SU-DHL-6 (cell line): ENCODE measurements at regions not wholly inside any gene's neighbourhood (a gene's known extent, or its start where the extent isn't known, plus 50 kb on each side); places are given as distances from the start of the nearest gene placed in this dataset.

Experiments used
- H2AFZ ChIP-seq: fragments of 200-600 bp; sonication (generic); 2 replicates; pipeline ENCODE4 v1.6.1; 2014; ENCODE audit warnings: low read depth, mild to moderate bottlenecking, moderate library complexity, mixed read lengths, antibody characterized with exemption, low read length; ENCODE audit not compliant: severe bottlenecking
- H3F3A ChIP-seq: fragments of 200-600 bp; shearing (Covaris generic); 2 replicates; pipeline ENCODE4 v1.6.0; 2016; ENCODE audit warnings: antibody characterized with exemption, mild to moderate bottlenecking; ENCODE audit not compliant: insufficient read depth
- H3K27ac ChIP-seq: fragments of 200-600 bp; sonication (generic); 2 replicates; pipeline ENCODE4 v1.5.1; 2016; ENCODE audit warnings: low read depth, mild to moderate bottlenecking, low read length, moderate library complexity, mixed read lengths
- H3K27me3 ChIP-seq: fragments of 200-600 bp; sonication (generic), shearing (Covaris generic); 2 replicates; pipeline ENCODE4 v1.6.0; 2014; ENCODE audit warnings: mild to moderate bottlenecking, low read length
- H3K36me3 ChIP-seq: fragments of 200-600 bp; sonication (generic); 2 replicates; pipeline ENCODE4 v1.6.1; 2014; ENCODE audit warnings: mild to moderate bottlenecking, low read length, mixed read lengths
- H3K4me2 ChIP-seq: fragments of 300-600, 200-600 bp; shearing (Covaris generic), sonication (generic); 2 replicates; pipeline ENCODE4 v1.6.0; 2014; ENCODE audit warnings: low read length, low read depth, mild to moderate bottlenecking; ENCODE audit not compliant: poor library complexity, severe bottlenecking
- H3K4me3 ChIP-seq: fragments of 200-600 bp; sonication (generic); 2 replicates; pipeline ENCODE4 v1.5.1; 2014; ENCODE audit warnings: antibody characterized with exemption, low read length, mild to moderate bottlenecking, mixed read lengths; ENCODE audit not compliant: insufficient read depth, poor library complexity, severe bottlenecking
- H3K79me2 ChIP-seq: fragments of 200-600 bp; sonication (generic); 2 replicates; pipeline ENCODE4 v1.6.1; 2014; ENCODE audit warnings: mild to moderate bottlenecking, low read length, moderate library complexity; ENCODE audit not compliant: insufficient read depth
- H3K9ac ChIP-seq: fragments of 200-600 bp; sonication (generic); 2 replicates; pipeline ENCODE4 v1.7.0; 2014; ENCODE audit warnings: mild to moderate bottlenecking, low read length
- H3K9me2 ChIP-seq: fragments of 200-600 bp; sonication (generic); replicated peaks from 2 replicates; pipeline ENCODE4 v1.6.1; 2014; ENCODE audit warnings: low read length; ENCODE audit not compliant: insufficient read depth
- H3K9me3 ChIP-seq: fragments of 200-600 bp; sonication (generic); 2 replicates; pipeline ENCODE4 v1.6.1; 2014; ENCODE audit warnings: low read length, mixed read lengths; ENCODE audit not compliant: insufficient read depth
- H4K20me1 ChIP-seq: fragments of 200-600 bp; sonication (generic); 2 replicates; pipeline ENCODE4 v1.6.1; 2014; ENCODE audit warnings: low read depth, mild to moderate bottlenecking, antibody characterized with exemption, low read length, moderate library complexity, mixed read lengths
- EZH2phosphoT487 ChIP-seq: fragments of 200-600 bp; sonication (generic), shearing (Covaris generic); conservative IDR thresholded peaks from 2 replicates; pipeline ENCODE4 v1.6.1; 2018; ENCODE audit warnings: mild to moderate bottlenecking, antibody characterized with exemption, low read length, moderate library complexity, mixed read lengths
- TF ChIP-seq, protein P1 (sequence below): fragments of 200-600 bp; sonication (generic); IDR thresholded peaks from one replicate; pipeline ENCODE4 v1.5.1; 2017; ENCODE audit warnings: antibody characterized with exemption, mild to moderate bottlenecking, low read length, moderate library complexity; ENCODE audit not compliant: insufficient read depth, poor library complexity, severe bottlenecking

DNA sequence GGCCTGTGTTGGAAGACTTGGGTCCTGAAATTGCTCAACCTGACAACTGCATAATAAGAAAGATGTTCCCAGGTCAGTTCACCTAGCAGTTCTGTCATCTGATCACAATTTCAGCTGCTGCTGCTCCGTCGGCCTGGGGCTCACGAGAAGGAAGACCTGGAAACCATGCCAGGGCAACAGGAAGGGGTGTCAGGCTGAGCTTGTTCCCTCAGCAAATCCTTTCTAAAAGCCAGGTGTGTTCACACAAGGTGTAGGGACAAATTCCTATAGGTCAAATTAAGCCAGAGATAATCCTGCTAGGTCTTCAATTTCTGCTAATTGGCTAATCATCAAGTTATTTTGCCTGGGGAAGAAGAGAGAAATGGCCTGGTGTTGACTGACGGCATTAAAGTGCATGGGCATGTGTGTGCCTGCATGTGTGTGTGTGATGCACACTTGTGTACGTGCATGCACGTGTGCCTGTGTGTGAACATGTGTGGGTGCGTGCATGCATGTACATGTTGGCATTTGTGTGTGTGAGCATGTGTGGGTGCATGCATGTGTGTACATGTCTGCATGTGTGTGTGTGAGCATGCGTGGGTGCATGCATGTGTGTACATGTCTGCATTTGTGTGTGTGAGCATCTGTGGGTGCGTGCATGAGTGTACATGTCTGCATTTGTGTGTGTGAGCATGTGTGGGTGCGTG, 178.6 kb downstream of the TMEM18 start:
- no peak for TF ChIP-seq EZH2phosphoT487
- TF ChIP-seq, protein P1, sequence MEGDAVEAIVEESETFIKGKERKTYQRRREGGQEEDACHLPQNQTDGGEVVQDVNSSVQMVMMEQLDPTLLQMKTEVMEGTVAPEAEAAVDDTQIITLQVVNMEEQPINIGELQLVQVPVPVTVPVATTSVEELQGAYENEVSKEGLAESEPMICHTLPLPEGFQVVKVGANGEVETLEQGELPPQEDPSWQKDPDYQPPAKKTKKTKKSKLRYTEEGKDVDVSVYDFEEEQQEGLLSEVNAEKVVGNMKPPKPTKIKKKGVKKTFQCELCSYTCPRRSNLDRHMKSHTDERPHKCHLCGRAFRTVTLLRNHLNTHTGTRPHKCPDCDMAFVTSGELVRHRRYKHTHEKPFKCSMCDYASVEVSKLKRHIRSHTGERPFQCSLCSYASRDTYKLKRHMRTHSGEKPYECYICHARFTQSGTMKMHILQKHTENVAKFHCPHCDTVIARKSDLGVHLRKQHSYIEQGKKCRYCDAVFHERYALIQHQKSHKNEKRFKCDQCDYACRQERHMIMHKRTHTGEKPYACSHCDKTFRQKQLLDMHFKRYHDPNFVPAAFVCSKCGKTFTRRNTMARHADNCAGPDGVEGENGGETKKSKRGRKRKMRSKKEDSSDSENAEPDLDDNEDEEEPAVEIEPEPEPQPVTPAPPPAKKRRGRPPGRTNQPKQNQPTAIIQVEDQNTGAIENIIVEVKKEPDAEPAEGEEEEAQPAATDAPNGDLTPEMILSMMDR: no peak
- H3K79me2 ChIP-seq: no peaks in the 10 kb centered on the region
- H3K9me3 ChIP-seq: no peaks in the 10 kb centered on the region
- no peaks in the 10 kb centered on the region for H3F3A ChIP-seq
- H3K4me2 ChIP-seq: no peak overlapping the region
- H3K9ac ChIP-seq: no peak overlapping the region
- no peak overlapping the region for H3K27ac ChIP-seq
- no peaks in the 10 kb centered on the region for H3K27me3 ChIP-seq
- no peaks in the 10 kb centered on the region for H4K20me1 ChIP-seq
- no peaks in the 10 kb centered on the region for H3K36me3 ChIP-seq
- H2AFZ ChIP-seq: no peak overlapping the region
- no peaks in the 10 kb centered on the region for H3K9me2 ChIP-seq
- H3K4me3 ChIP-seq: no peak overlapping the region

DNA sequence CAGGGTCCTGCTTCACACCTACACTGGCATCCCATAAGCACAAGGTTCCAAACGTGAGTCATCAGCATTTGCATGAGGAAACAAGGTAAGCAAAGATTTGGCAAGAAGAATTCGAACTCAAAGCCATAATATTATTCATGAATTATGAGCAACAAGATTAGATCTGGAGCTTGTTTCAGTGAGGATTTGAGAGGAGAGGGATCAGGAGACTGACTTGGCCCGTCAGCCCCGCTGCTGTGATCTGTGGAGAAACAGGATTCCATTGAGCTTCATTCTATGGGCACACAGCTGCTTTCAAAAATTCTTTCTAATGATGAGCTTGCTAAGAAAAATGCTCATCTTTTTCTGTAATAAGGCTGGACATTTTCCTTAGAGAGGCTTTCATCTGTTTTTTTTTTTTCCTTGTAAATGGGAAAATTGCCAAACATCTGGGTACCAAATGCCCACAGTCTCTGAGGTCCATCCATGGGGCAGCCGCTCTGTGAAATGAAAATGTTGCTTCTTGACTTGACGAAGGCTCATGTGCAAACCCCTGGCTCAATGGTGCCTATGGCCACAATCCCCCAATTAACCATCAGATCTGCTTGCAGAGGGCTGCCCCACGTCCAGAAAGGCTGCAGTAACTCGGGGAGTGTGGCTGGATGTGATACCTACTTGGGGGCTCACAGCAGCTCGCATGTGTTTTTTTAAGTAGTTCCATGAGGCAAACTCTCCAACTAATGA, 179.3 kb downstream of the TMEM18 start:
- Histone ChIP-seq H3K27ac (no peak overlapping the region), H3K4me3 (no peak overlapping the region), H3K9me3 (no peaks in the 10 kb centered on the region), H3K27me3 (no peaks in the 10 kb centered on the region), H3K79me2 (no peaks in the 10 kb centered on the region), H3K4me2 (no peak overlapping the region), H3K9me2 (no peaks in the 10 kb centered on the region), H3K9ac (no peak overlapping the region), H4K20me1 (no peaks in the 10 kb centered on the region), H2AFZ (no peak overlapping the region), H3F3A (no peaks in the 10 kb centered on the region), H3K36me3 (no peaks in the 10 kb centered on the region)
- TF ChIP-seq EZH2phosphoT487: no peak
- TF ChIP-seq, protein P1: no peak

DNA sequence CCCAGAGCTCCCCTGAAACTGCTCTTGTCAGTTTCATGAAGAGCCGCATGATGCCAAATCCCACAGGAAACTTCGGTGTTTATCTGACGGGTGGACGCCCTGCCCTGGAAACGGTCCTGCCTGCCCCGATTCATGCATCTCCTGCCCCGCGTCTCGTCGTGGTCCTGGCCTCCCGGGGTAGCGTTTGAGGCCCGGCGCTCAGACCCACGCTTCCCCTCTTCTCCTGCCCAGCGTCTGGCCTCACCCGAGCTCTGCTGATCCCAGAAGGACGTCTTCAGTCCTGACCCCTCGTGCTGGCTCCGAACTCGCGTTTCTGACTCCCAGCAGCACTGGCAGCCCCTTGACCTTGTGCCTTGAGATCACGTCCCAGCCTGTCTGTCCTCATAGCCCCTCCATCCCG, 180.5 kb downstream of the TMEM18 start:
- Histone ChIP-seq H3K9ac (no peak overlapping the region), H3K4me2 (no peak overlapping the region), H3F3A (no peaks in the 10 kb centered on the region), H3K4me3 (no peak overlapping the region), H3K79me2 (no peaks in the 10 kb centered on the region), H3K9me2 (no peaks in the 10 kb centered on the region), H3K36me3 (no peaks in the 10 kb centered on the region), H3K9me3 (no peaks in the 10 kb centered on the region), H3K27ac (no peak overlapping the region), H4K20me1 (no peaks in the 10 kb centered on the region), H2AFZ (no peak overlapping the region), H3K27me3 (no peaks in the 10 kb centered on the region)
- no peak for TF ChIP-seq EZH2phosphoT487
- TF ChIP-seq, protein P1: no peak
